CD4-positive, alpha-beta T cell treated with Interleukin-15 for 4 hours (primary cell): ENCODE measurements at regions not wholly inside any gene's neighbourhood (a gene's known extent, or its start where the extent isn't known, plus 50 kb on each side); places are given as distances from the start of the nearest gene placed in this dataset.
"Not testable (repeated sequence)": the region's sequence is repeated elsewhere in the genome, so short reads cannot be mapped to it uniquely, and the experiment has no call there.

Experiments
- DNase-seq: peaks from one replicate; pipeline ENCODE4 v3.0.0-alpha.2; 2020; ENCODE audit warnings: low spot score

GRCh38 chr2:42999391-42999841, 207.0 kb upstream of the HAAO start:
- no peak for DNase-seq

GRCh38 chr2:42998721-42999120, 206.3 kb upstream of the HAAO start:
- DNase-seq = no peak

DNA sequence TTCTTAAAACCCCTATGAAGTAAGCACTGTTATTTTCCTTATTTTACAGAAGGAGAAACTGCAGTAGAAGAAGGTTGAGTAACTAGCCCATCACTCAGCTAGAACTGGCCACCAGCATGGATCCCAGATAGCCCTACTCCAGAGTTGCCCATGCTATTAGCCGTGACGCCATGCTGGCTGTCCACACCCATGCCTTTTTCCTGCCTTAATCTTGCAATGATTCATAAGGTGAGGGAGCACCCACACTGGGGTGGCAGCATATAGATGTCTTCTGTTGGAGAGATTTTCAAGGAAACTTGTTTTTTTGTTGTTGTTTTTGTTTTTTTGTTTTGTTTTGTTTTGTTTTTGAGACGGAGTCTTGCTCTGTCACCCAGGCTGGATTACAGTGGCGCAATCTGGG, 204.1 kb upstream of the HAAO start:
- no peak for DNase-seq

GRCh38 chr2:42995752-42996422, 203.5 kb upstream of the HAAO start:
- no peak for DNase-seq

GRCh38 chr2:42989283-42990081, 197.1 kb upstream of the HAAO start:
- not testable (repeated sequence) for DNase-seq

GRCh38 chr2:42988055-42988454, 195.7 kb upstream of the HAAO start:
- not testable (repeated sequence) for DNase-seq

GRCh38 chr2:42987112-42987922, 194.9 kb upstream of the HAAO start:
- DNase-seq = no peak

DNA sequence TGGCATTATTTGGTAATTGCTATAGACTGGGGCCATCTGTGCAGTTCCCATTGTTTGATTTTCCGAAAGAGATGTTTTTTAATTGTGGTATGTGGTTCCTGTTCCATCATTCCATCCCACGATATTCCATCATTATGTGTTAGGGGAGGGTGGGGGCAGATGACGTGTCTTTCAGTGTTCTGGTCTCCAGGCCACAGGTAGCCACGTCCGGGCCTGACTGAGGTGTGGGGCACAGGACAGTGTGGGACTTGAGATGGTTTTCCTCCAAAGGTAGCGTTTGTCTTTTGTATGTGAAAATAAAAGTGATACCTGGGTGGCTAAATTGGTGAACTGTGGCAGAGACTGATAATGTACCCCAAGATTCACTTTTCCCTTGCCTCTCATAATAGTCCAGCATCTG, 192.2 kb upstream of the HAAO start:
- no peak for DNase-seq

DNA sequence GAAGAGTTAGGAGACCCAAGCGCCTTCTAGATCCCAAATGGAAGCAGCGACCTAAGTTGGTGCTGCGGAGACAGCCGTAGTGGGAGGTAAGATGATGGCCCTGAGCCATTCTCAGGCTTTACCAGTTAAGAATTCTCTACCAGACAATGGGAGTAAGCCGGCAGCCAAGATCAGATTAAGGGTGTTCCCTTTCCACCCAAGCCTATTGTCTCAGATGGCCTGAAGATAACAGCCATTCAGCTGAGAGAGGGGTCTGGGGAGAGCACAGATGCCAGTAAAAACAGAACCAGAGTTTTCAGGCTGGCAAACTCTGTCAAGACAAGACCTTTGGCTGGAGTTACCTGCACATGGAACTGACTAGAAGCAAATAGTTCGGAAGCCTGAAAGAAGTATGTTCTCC, 191.7 kb upstream of the HAAO start:
- no peak for DNase-seq

GRCh38 chr2:42980764-42981416, 188.5 kb upstream of the HAAO start:
- DNase-seq = no peak

GRCh38 chr2:42979870-42980763, 187.7 kb upstream of the HAAO start:
- no peak for DNase-seq

DNA sequence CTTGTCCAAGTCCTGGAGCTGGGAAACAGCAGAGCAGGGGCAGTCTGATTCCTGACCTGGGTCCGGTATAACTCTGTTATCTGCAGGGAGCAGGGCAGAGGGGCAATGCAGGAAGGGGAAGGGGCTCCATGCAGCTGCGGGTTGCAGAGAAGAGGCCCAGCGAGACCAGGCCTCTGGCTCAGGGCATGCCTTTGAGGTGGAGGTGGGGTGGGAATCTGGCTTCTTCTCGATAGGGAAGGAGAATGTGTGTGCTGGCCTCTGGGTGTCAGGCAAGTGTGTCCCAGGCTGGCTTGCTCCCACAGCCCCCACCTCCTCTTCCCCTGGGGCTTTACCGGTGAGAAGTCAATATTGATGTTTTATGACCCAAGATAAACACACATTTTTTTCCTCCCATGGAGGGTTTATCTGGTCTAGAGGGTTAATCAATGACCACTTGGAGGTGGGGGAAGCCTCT, 187.1 kb upstream of the HAAO start:
- no peak for DNase-seq

GRCh38 chr2:42978887-42979415, 186.6 kb upstream of the HAAO start:
- no peak for DNase-seq

GRCh38 chr2:42978175-42978886, 185.9 kb upstream of the HAAO start:
- DNase-seq = no peak

DNA sequence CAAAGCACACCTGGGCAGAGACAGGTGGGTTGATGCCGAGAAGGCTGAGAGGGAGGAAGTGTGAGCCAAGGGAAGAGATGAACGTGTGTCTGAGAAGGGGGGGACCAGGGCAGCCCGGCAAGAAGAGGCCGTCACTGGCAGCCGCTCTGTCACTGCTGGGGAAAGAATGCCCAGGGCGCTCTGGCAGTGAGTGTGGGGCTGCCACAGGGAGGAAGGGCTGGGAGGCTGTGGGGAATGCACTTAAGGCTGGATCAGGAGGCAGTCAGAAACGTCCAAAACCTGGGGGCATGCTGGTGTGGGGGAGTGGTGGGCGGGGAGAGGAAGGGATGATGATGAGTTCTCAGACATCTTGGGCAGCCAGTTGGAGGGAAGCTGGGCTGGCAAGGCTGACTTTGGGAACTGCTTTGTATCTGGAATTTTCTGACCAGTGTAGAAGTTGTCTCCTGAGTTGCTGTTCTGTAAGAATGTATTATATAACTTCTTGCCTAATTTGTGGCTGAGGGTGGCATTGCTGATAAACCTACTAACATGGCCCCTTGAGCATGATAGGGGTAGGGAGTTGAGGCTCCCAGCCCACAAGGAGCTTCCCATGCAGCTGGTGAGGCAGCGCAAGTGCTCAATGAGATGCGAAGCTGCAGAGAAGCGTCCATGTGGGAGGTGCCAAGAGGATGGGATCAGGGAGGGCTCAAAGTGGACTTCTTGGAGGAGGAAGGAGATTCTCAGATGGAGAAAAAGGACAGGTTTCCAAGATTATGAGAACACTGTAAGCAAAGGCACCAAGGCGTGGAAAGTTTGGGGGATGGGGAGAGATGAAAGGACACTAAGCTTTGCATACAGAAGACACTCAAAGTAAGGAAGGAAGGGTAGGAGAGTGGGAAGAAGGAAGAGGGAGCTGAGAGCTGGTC, 185.1 kb upstream of the HAAO start:
- DNase-seq = no peak

DNA sequence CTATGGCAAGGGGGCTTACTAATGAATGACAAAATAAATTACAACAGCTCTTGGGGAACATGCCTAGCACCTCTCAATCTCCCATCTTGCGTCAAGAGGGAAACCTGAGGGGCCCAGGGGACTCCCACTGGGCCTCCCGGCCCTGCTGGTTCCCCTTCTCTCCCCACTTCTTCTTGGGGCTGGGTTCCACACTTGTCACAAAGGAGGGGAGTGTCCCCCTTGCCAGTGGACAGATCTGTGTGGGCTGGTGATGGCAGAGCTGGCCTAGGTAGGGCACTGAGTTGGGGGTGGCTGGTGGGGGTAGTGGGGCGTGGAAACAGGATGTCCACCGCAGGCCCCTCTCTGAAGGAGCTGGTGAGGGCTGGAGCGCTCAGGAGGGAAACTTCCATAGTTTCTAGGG, 184.0 kb upstream of the HAAO start:
- no peak for DNase-seq

DNA sequence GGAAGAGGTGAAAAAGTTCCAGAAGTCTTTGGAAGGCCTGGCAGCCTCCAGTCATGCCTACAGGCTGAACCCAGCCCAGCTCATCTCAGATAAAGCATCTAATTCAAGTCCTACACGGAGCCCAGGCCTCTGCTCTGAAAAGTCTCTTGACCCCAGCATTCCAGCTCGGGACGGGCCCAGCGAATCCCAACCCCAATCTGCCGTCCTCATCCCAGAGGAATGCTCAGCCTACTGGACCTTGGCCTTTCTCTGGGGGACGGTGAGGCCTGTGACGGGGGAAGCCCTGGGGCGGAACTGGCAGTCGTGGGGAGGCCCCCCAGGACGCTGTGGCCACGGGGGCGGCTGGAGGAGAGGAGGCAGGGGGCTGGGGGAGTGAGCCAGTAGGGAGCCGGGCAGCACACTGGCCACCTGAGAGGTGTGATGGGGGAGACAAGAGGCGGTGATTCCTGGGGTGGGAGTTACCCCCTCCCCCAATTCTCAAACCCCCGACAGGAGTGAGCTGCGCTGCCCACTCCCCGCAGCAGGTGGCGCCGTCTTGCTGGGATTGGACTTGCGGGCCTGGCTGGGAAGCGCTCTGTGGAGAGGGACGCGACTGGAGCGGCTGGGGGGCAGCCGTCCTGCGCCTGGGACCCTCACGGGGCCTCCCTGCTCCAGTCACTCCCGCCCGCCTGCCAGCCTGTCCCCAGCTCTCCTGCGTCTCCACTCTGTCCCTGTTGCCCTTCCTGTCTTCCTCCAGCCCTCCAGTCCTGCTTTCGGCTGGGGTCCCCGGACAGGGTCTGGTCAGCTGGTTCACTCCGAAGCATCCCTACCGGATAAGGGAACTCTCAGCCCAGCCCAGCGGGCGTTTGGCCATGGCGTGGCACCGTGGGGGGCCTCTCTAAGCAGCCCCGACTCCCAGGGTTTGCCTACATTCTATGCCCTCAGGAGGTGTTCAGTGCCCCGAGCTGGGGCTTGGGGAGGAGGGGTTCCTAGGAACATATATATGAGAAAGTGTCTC, 182.6 kb upstream of the HAAO start:
- DNase-seq = peak; percentile 35
